ENCODE measurements at regions not wholly inside any gene's neighbourhood (a gene's known extent, or its start where the extent isn't known, plus 50 kb on each side); places are given as distances from the start of the nearest gene placed in this dataset.
"Not testable (repeated sequence)": the region's sequence is repeated elsewhere in the genome, so short reads cannot be mapped to it uniquely, and the experiment has no call there.

DNA sequence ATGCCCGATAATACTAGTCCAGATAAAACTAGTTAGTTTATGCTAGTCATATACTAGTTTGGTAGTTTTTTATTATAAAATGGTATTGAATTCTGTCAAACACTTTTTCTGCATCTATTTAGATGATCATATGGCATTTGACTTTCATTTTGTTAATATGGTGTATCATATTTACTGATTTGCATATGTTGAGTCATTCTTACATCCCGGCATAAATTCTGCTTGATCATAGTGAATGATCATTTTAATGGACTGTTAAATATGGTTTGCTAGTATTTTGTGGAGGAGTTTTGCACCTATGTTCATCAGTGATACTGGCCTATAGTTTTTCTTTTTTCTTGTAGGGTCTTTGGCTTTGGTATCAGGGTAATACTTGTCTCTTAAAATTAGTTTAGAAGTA, 365.6 kb downstream of the TAF11L14 start:
- ATAC-seq (ENCODE audit: low FRiP score) (no peak), DNase-seq (no peak)
- no peak overlapping the region for H3K4me3 ChIP-seq (ENCODE audit: low read length in 2 of 2)
- intact Hi-C loops (cut with DNase I): no loop called here
- no peaks in the 10 kb centered on the region for H3K36me3 ChIP-seq (ENCODE audit: control insufficient read depth in 1 of 2, insufficient read depth in 2 of 2, low read length in 1 of 2)
- H3K9me3 ChIP-seq (ENCODE audit: control insufficient read depth, low read length): no peaks in the 10 kb centered on the region
- no peak overlapping the region for H3K27ac ChIP-seq (ENCODE audit: low read depth in 1 of 2, low read length in 2 of 2)
- H3K27me3 ChIP-seq (ENCODE audit: control insufficient read depth in 1 of 2, insufficient read depth in 2 of 2, low read length in 1 of 2): no peaks in the 10 kb centered on the region
- H3K4me1 ChIP-seq (ENCODE audit: control insufficient read depth in 1 of 2, insufficient read depth in 2 of 2, low read length in 2 of 2): no peaks in the 10 kb centered on the region
- 90 to 95% methylated on average over 2 of the region's 2 CpGs for WGBS, 2 donors

DNA sequence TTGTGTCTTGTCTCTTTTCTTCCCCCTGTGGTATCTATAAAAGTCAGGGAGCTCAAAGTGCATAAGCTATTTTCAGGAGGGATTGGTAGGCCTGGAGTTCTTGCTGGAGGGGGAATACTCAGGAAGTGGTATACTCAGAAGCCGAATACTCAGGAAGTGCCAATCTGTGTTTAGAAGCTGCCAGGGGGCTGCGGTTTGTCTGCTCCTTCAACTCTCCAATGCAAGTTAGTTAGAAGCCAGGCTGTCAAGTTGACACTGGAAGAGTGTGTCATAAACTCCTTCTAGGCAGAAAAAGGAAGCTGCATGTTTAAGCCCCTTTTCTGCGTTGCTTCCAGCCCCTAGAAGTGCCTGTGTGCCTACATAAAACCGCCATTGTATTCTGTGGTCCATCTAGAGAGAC, 366.5 kb downstream of the TAF11L14 start:
- ATAC-seq (ENCODE audit: low FRiP score) (no peak), DNase-seq (no peak)
- Histone ChIP-seq H3K36me3 (ENCODE audit: control insufficient read depth in 1 of 2, insufficient read depth in 2 of 2, low read length in 1 of 2) (no peaks in the 10 kb centered on the region), H3K9me3 (ENCODE audit: control insufficient read depth, low read length) (no peaks in the 10 kb centered on the region), H3K4me3 (ENCODE audit: low read length in 2 of 2) (no peak overlapping the region), H3K27me3 (ENCODE audit: control insufficient read depth in 1 of 2, insufficient read depth in 2 of 2, low read length in 1 of 2) (no peaks in the 10 kb centered on the region), H3K4me1 (ENCODE audit: control insufficient read depth in 1 of 2, insufficient read depth in 2 of 2, low read length in 2 of 2) (no peaks in the 10 kb centered on the region), H3K27ac (ENCODE audit: low read depth in 1 of 2, low read length in 2 of 2) (no peak overlapping the region)
- 56 to 69% methylated on average over 4 of the region's 4 CpGs for WGBS, 2 donors
- intact Hi-C loops (cut with DNase I): no loop called here

GRCh38 chr5:18003312-18003711, 369.1 kb downstream of the TAF11L14 start:
- no peak overlapping the region for H3K4me3 ChIP-seq (ENCODE audit: low read length in 2 of 2)
- no peak overlapping the region for H3K27ac ChIP-seq (ENCODE audit: low read depth in 1 of 2, low read length in 2 of 2)
- no peaks in the 10 kb centered on the region for H3K9me3 ChIP-seq (ENCODE audit: control insufficient read depth, low read length)
- no peak for DNase-seq
- no peaks in the 10 kb centered on the region for H3K4me1 ChIP-seq (ENCODE audit: control insufficient read depth in 1 of 2, insufficient read depth in 2 of 2, low read length in 2 of 2)
- intact Hi-C loops (cut with DNase I): no loop called here
- H3K36me3 ChIP-seq (ENCODE audit: control insufficient read depth in 1 of 2, insufficient read depth in 2 of 2, low read length in 1 of 2): no peaks in the 10 kb centered on the region
- no peaks in the 10 kb centered on the region for H3K27me3 ChIP-seq (ENCODE audit: control insufficient read depth in 1 of 2, insufficient read depth in 2 of 2, low read length in 1 of 2)
- no peak for ATAC-seq (ENCODE audit: low FRiP score)

GRCh38 chr5:18003784-18004183, 369.5 kb downstream of the TAF11L14 start:
- H3K9me3 ChIP-seq (ENCODE audit: control insufficient read depth, low read length): no peaks in the 10 kb centered on the region
- no peaks in the 10 kb centered on the region for H3K27me3 ChIP-seq (ENCODE audit: control insufficient read depth in 1 of 2, insufficient read depth in 2 of 2, low read length in 1 of 2)
- WGBS, 2 donors: 87 to 92% methylated on average over 2 of the region's 2 CpGs
- no peak overlapping the region for H3K27ac ChIP-seq (ENCODE audit: low read depth in 1 of 2, low read length in 2 of 2)
- ATAC-seq (ENCODE audit: low FRiP score) (no peak), DNase-seq (no peak)
- intact Hi-C loops (cut with DNase I): no loop called here
- H3K36me3 ChIP-seq (ENCODE audit: control insufficient read depth in 1 of 2, insufficient read depth in 2 of 2, low read length in 1 of 2): no peaks in the 10 kb centered on the region
- no peak overlapping the region for H3K4me3 ChIP-seq (ENCODE audit: low read length in 2 of 2)
- no peaks in the 10 kb centered on the region for H3K4me1 ChIP-seq (ENCODE audit: control insufficient read depth in 1 of 2, insufficient read depth in 2 of 2, low read length in 2 of 2)

DNA sequence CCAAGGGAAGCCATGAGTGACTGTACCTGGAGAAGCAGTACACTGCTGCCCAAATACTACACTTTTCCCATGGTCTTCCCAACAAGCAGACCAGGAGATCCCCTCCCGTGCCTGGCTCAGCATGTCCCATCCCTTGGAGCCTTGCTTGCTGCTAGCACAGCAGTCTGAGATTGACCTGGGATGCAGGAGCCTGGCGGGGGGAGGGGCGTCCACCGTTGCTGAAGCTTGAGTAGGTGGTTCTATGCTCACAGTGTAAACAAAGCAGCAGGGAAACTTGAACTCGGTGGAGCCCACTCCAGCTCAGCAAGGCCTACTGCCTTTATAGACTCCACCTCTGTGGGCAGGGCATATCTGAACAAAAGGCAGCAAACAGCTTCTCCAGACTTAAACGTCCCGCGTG, 372.0 kb downstream of the TAF11L14 start:
- intact Hi-C loops (cut with DNase I); H3K27ac ChIP-seq (ENCODE audit: low read depth in 1 of 2, low read length in 2 of 2); H3K4me3 ChIP-seq (ENCODE audit: low read length in 2 of 2); ATAC-seq (ENCODE audit: low FRiP score); H3K36me3 ChIP-seq (ENCODE audit: control insufficient read depth in 1 of 2, insufficient read depth in 2 of 2, low read length in 1 of 2); H3K9me3 ChIP-seq (ENCODE audit: control insufficient read depth, low read length); H3K4me1 ChIP-seq (ENCODE audit: control insufficient read depth in 1 of 2, insufficient read depth in 2 of 2, low read length in 2 of 2); H3K27me3 ChIP-seq (ENCODE audit: control insufficient read depth in 1 of 2, insufficient read depth in 2 of 2, low read length in 1 of 2): not testable (repeated sequence)
- 89 to 92% methylated on average over 8 of the region's 8 CpGs for WGBS, 2 donors
- DNase-seq: peak in 1 of 2 donors; percentile 58

- intact Hi-C loops (cut with DNase I): no loop called here
- H3K9me3 ChIP-seq (ENCODE audit: control insufficient read depth, low read length): no peaks in the 10 kb centered on the region
- ATAC-seq (ENCODE audit: low FRiP score) (no peak), DNase-seq (no peak)
- no peaks in the 10 kb centered on the region for H3K27me3 ChIP-seq (ENCODE audit: control insufficient read depth in 1 of 2, insufficient read depth in 2 of 2, low read length in 1 of 2)
- no peaks in the 10 kb centered on the region for H3K4me1 ChIP-seq (ENCODE audit: control insufficient read depth in 1 of 2, insufficient read depth in 2 of 2, low read length in 2 of 2)
- H3K27ac ChIP-seq (ENCODE audit: low read depth in 1 of 2, low read length in 2 of 2): no peak overlapping the region
- no peaks in the 10 kb centered on the region for H3K36me3 ChIP-seq (ENCODE audit: control insufficient read depth in 1 of 2, insufficient read depth in 2 of 2, low read length in 1 of 2)
- no peak overlapping the region for H3K4me3 ChIP-seq (ENCODE audit: low read length in 2 of 2)
Measured at GRCh38 chr5:18008940-18009339, 374.7 kb downstream of the TAF11L14 start.

- Histone ChIP-seq H3K27me3 (ENCODE audit: control insufficient read depth in 1 of 2, insufficient read depth in 2 of 2, low read length in 1 of 2) (no peaks in the 10 kb centered on the region), H3K9me3 (ENCODE audit: control insufficient read depth, low read length) (no peaks in the 10 kb centered on the region), H3K4me1 (ENCODE audit: control insufficient read depth in 1 of 2, insufficient read depth in 2 of 2, low read length in 2 of 2) (no peaks in the 10 kb centered on the region), H3K36me3 (ENCODE audit: control insufficient read depth in 1 of 2, insufficient read depth in 2 of 2, low read length in 1 of 2) (no peaks in the 10 kb centered on the region), H3K4me3 (ENCODE audit: low read length in 2 of 2) (no peak overlapping the region), H3K27ac (ENCODE audit: low read depth in 1 of 2, low read length in 2 of 2) (no peak overlapping the region)
- DNase-seq: no peak
- no peak for ATAC-seq (ENCODE audit: low FRiP score)
- 46 to 55% methylated on average over 2 of the region's 2 CpGs for WGBS, 2 donors
- intact Hi-C loops (cut with DNase I): no loop called here
Measured at GRCh38 chr5:18010053-18010452, 375.8 kb downstream of the TAF11L14 start.

DNA sequence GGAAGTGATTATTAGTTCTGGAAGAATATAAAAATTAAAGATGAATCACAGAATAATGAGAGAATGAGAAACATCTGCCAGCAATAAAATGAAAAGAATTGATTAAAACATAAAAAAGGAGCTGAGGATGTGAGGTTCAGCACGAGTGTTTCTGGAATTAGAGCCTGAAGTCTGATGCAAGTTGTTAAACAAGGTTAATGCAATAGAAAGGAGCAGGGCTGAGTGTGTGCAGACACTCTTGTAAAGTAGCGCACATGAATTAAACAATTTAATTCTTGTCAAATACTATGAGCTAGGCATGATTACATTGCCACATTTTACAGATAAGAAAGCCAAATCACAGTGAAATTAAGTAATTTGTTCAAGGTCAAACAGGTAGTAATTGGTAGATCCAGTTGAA, 384.2 kb downstream of the TAF11L14 start:
- ATAC-seq (ENCODE audit: low FRiP score): no peak

GRCh38 chr5:18023275-18023674, 389.0 kb downstream of the TAF11L14 start:
- Histone ChIP-seq H3K9me3 (ENCODE audit: control insufficient read depth, low read length) (no peaks in the 10 kb centered on the region), H3K27me3 (ENCODE audit: control insufficient read depth in 1 of 2, insufficient read depth in 2 of 2, low read length in 1 of 2) (no peaks in the 10 kb centered on the region), H3K36me3 (ENCODE audit: control insufficient read depth in 1 of 2, insufficient read depth in 2 of 2, low read length in 1 of 2) (no peaks in the 10 kb centered on the region), H3K27ac (ENCODE audit: low read depth in 1 of 2, low read length in 2 of 2) (no peak overlapping the region), H3K4me1 (ENCODE audit: control insufficient read depth in 1 of 2, insufficient read depth in 2 of 2, low read length in 2 of 2) (no peaks in the 10 kb centered on the region), H3K4me3 (ENCODE audit: low read length in 2 of 2) (no peak overlapping the region)
- intact Hi-C loops (cut with DNase I): no loop called here
- ATAC-seq (ENCODE audit: low FRiP score) (no peak), DNase-seq (no peak)
- WGBS, 2 donors: 50 to 69% methylated on average over 2 of the region's 2 CpGs

More for the DNA sequence above, 384.2 kb downstream of the TAF11L14 start:
- WGBS, 2 donors: 61 to 69% methylated on average over 2 of the region's 2 CpGs
- H3K27ac ChIP-seq (ENCODE audit: low read depth in 1 of 2, low read length in 2 of 2): no peak overlapping the region
- H3K9me3 ChIP-seq (ENCODE audit: control insufficient read depth, low read length): peaks cover 2% of the 10 kb centered on the region
- intact Hi-C loops (cut with DNase I): no loop called here
- no peak for DNase-seq
- no peaks in the 10 kb centered on the region for H3K36me3 ChIP-seq (ENCODE audit: control insufficient read depth in 1 of 2, insufficient read depth in 2 of 2, low read length in 1 of 2)
- no peaks in the 10 kb centered on the region for H3K4me1 ChIP-seq (ENCODE audit: control insufficient read depth in 1 of 2, insufficient read depth in 2 of 2, low read length in 2 of 2)
- no peak overlapping the region for H3K4me3 ChIP-seq (ENCODE audit: low read length in 2 of 2)
- no peaks in the 10 kb centered on the region for H3K27me3 ChIP-seq (ENCODE audit: control insufficient read depth in 1 of 2, insufficient read depth in 2 of 2, low read length in 1 of 2)

Data from aorta (tissue), 5 donors.